ENCODE measurements at regions not wholly inside any gene's neighbourhood (a gene's known extent, or its start where the extent isn't known, plus 50 kb on each side); places are given as distances from the start of the nearest gene placed in this dataset.

DNA sequence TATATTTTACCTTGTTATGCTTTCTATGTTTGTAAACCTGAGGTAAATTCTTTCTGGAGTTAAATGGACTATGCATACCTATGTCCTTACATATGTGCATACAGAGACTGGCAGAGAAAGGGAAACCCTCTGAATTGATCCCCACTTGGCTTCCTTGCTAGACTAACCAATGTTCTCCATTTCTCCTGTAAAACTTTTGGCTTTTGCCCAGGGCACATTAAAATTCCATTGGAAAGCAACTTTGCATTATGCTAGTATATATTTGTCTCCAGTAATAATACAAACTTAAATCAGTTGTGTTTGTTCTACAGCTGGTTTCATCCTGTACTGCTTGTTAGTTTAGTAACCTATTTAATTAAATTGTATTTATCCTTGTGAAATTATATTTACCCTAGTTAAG is 646.0 kb upstream of the MARCKS start:
- Histone ChIP-seq H2AFZ (no peak overlapping the region), H3K4me3 (no peak overlapping the region), H3F3A (replicated peaks; ENCODE audit: low read depth) (no peaks in the 10 kb centered on the region), H3K27ac (ENCODE audit: low read depth) (no peak overlapping the region), H3K79me2 (replicated peaks; ENCODE audit: insufficient read depth) (no peaks in the 10 kb centered on the region), H3K4me1 (ENCODE audit: insufficient read depth) (peaks cover 8% of the 10 kb centered on the region; the same call in 1 of the 2 replicates), H3K27me3 (ENCODE audit: insufficient read depth) (no peaks in the 10 kb centered on the region), H3K4me2 (no peak overlapping the region), H3K36me3 (ENCODE audit: insufficient read depth) (no peaks in the 10 kb centered on the region), H4K20me1 (replicated peaks; ENCODE audit: insufficient read depth) (no peaks in the 10 kb centered on the region), H3K9me2 (ENCODE audit: insufficient read depth) (no peaks in the 10 kb centered on the region; the same call in 1 of the 2 replicates)
- peak; percentile 10 for DNase-seq (ENCODE audit: low spot score)
- TF ChIP-seq, protein P1, sequence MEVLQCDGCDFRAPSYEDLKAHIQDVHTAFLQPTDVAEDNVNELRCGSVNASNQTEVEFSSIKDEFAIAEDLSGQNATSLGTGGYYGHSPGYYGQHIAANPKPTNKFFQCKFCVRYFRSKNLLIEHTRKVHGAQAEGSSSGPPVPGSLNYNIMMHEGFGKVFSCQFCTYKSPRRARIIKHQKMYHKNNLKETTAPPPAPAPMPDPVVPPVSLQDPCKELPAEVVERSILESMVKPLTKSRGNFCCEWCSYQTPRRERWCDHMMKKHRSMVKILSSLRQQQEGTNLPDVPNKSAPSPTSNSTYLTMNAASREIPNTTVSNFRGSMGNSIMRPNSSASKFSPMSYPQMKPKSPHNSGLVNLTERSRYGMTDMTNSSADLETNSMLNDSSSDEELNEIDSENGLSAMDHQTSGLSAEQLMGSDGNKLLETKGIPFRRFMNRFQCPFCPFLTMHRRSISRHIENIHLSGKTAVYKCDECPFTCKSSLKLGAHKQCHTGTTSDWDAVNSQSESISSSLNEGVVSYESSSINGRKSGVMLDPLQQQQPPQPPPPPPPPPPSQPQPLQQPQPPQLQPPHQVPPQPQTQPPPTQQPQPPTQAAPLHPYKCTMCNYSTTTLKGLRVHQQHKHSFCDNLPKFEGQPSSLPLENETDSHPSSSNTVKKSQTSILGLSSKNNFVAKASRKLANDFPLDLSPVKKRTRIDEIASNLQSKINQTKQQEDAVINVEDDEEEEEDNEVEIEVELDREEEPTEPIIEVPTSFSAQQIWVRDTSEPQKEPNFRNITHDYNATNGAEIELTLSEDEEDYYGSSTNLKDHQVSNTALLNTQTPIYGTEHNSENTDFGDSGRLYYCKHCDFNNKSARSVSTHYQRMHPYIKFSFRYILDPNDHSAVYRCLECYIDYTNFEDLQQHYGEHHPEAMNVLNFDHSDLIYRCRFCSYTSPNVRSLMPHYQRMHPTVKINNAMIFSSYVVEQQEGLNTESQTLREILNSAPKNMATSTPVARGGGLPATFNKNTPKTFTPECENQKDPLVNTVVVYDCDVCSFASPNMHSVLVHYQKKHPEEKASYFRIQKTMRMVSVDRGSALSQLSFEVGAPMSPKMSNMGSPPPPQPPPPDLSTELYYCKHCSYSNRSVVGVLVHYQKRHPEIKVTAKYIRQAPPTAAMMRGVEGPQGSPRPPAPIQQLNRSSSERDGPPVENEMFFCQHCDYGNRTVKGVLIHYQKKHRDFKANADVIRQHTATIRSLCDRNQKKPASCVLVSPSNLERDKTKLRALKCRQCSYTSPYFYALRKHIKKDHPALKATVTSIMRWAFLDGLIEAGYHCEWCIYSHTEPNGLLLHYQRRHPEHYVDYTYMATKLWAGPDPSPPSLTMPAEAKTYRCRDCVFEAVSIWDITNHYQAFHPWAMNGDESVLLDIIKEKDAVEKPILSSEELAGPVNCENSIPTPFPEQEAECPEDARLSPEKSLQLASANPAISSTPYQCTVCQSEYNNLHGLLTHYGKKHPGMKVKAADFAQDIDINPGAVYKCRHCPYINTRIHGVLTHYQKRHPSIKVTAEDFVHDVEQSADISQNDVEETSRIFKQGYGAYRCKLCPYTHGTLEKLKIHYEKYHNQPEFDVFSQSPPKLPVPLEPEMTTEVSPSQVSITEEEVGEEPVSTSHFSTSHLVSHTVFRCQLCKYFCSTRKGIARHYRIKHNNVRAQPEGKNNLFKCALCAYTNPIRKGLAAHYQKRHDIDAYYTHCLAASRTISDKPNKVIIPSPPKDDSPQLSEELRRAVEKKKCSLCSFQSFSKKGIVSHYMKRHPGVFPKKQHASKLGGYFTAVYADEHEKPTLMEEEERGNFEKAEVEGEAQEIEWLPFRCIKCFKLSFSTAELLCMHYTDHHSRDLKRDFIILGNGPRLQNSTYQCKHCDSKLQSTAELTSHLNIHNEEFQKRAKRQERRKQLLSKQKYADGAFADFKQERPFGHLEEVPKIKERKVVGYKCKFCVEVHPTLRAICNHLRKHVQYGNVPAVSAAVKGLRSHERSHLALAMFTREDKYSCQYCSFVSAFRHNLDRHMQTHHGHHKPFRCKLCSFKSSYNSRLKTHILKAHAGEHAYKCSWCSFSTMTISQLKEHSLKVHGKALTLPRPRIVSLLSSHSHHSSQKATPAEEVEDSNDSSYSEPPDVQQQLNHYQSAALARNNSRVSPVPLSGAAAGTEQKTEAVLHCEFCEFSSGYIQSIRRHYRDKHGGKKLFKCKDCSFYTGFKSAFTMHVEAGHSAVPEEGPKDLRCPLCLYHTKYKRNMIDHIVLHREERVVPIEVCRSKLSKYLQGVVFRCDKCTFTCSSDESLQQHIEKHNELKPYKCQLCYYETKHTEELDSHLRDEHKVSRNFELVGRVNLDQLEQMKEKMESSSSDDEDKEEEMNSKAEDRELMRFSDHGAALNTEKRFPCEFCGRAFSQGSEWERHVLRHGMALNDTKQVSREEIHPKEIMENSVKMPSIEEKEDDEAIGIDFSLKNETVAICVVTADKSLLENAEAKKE (CRISPR knock-in tag; IDR thresholded peaks at IDR 0.05) = peak; percentile 65
- no peak for TF ChIP-seq ZNF331 (CRISPR knock-in tag; IDR thresholded peaks at IDR 0.05; ENCODE audit: low read depth)
- H3K9me3 Mint-ChIP-seq = 0 out of 3 replicates have a peak, but pooled peaks cover 2% of the 10 kb centered on the region
- H3K27ac Mint-ChIP-seq = no peak overlapping the region; the same call in 1 of the 2 replicates
- no peak for ATAC-seq
- H3K4me3 Mint-ChIP-seq = no peak overlapping the region
- H3K36me3 Mint-ChIP-seq (ENCODE audit: low read depth) = no peaks in the 10 kb centered on the region
- peaks cover 7% of the 10 kb centered on the region; the same call in 2 of the 3 replicates for H3K4me1 Mint-ChIP-seq
- H3K27me3 Mint-ChIP-seq (ENCODE audit: insufficient read depth, low read depth, poor library complexity) = no peaks in the 10 kb centered on the region

GRCh38 chr6:113219783-113220182 is 637.4 kb upstream of the MARCKS start:
- ATAC-seq (no peak), DNase-seq (ENCODE audit: low spot score) (no peak)
- Histone ChIP-seq H3F3A (replicated peaks; ENCODE audit: low read depth) (no peaks in the 10 kb centered on the region), H2AFZ (no peak overlapping the region), H3K4me1 (ENCODE audit: insufficient read depth) (no peaks in the 10 kb centered on the region), H3K36me3 (ENCODE audit: insufficient read depth) (no peaks in the 10 kb centered on the region), H3K27ac (ENCODE audit: low read depth) (no peak overlapping the region), H3K4me2 (no peak overlapping the region), H3K9me2 (ENCODE audit: insufficient read depth) (no peaks in the 10 kb centered on the region), H3K4me3 (no peak overlapping the region), H3K27me3 (ENCODE audit: insufficient read depth) (no peaks in the 10 kb centered on the region), H3K79me2 (replicated peaks; ENCODE audit: insufficient read depth) (no peaks in the 10 kb centered on the region), H4K20me1 (replicated peaks; ENCODE audit: insufficient read depth) (no peaks in the 10 kb centered on the region)
- Mint-ChIP-seq H3K27ac (no peak overlapping the region), H3K36me3 (ENCODE audit: low read depth) (no peaks in the 10 kb centered on the region), H3K4me3 (no peak overlapping the region), H3K9me3 (no peaks in the 10 kb centered on the region), H3K4me1 (no peaks in the 10 kb centered on the region), H3K27me3 (ENCODE audit: insufficient read depth, low read depth, poor library complexity) (no peaks in the 10 kb centered on the region)
- TF ChIP-seq CREB1 (CRISPR knock-in tag; IDR thresholded peaks at IDR 0.05; ENCODE audit: low read depth) (no peak), EZH2phosphoT487 (IDR thresholded peaks at IDR 0.05; ENCODE audit: unreplicated experiment) (no peak), EZH2 (IDR thresholded peaks at IDR 0.05; ENCODE audit: low read depth, unreplicated experiment) (no peak), POLR2AphosphoS5 (IDR thresholded peaks at IDR 0.05; ENCODE audit: low read depth) (no peak), JUNB (IDR thresholded peaks at IDR 0.05; ENCODE audit: unreplicated experiment) (no peak), ZNF114 (CRISPR knock-in tag; IDR thresholded peaks at IDR 0.05) (no peak)
- TF ChIP-seq, protein P2, sequence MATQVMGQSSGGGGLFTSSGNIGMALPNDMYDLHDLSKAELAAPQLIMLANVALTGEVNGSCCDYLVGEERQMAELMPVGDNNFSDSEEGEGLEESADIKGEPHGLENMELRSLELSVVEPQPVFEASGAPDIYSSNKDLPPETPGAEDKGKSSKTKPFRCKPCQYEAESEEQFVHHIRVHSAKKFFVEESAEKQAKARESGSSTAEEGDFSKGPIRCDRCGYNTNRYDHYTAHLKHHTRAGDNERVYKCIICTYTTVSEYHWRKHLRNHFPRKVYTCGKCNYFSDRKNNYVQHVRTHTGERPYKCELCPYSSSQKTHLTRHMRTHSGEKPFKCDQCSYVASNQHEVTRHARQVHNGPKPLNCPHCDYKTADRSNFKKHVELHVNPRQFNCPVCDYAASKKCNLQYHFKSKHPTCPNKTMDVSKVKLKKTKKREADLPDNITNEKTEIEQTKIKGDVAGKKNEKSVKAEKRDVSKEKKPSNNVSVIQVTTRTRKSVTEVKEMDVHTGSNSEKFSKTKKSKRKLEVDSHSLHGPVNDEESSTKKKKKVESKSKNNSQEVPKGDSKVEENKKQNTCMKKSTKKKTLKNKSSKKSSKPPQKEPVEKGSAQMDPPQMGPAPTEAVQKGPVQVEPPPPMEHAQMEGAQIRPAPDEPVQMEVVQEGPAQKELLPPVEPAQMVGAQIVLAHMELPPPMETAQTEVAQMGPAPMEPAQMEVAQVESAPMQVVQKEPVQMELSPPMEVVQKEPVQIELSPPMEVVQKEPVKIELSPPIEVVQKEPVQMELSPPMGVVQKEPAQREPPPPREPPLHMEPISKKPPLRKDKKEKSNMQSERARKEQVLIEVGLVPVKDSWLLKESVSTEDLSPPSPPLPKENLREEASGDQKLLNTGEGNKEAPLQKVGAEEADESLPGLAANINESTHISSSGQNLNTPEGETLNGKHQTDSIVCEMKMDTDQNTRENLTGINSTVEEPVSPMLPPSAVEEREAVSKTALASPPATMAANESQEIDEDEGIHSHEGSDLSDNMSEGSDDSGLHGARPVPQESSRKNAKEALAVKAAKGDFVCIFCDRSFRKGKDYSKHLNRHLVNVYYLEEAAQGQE (IDR thresholded peaks at IDR 0.05; ENCODE audit: unreplicated experiment) = no peak
- TF ChIP-seq, protein P3, sequence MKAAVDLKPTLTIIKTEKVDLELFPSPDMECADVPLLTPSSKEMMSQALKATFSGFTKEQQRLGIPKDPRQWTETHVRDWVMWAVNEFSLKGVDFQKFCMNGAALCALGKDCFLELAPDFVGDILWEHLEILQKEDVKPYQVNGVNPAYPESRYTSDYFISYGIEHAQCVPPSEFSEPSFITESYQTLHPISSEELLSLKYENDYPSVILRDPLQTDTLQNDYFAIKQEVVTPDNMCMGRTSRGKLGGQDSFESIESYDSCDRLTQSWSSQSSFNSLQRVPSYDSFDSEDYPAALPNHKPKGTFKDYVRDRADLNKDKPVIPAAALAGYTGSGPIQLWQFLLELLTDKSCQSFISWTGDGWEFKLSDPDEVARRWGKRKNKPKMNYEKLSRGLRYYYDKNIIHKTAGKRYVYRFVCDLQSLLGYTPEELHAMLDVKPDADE (IDR thresholded peaks at IDR 0.05) = no peak
